ENCODE measurements at regions not wholly inside any gene's neighbourhood (a gene's known extent, or its start where the extent isn't known, plus 50 kb on each side); places are given as distances from the start of the nearest gene placed in this dataset.

DNA sequence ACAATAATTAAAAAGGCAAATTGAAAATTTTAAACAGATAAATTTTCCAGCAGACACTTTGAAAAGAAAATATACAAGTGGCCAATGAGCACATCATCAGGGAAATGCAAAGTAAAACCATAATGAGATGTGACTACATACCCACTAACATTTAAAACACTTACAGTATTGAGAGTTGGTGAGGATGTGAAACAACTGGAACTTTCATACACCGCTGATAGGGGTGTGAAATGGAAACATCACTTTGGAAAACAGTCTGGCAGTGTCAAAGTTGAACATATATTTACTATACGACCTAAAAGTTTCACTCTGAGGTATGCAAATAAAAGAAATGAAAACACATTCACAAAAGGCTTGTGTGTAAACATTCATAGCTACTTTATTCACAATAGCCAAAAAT, 94.0 kb upstream of the GNAO1 start:
- TF ChIP-seq, protein P1, sequence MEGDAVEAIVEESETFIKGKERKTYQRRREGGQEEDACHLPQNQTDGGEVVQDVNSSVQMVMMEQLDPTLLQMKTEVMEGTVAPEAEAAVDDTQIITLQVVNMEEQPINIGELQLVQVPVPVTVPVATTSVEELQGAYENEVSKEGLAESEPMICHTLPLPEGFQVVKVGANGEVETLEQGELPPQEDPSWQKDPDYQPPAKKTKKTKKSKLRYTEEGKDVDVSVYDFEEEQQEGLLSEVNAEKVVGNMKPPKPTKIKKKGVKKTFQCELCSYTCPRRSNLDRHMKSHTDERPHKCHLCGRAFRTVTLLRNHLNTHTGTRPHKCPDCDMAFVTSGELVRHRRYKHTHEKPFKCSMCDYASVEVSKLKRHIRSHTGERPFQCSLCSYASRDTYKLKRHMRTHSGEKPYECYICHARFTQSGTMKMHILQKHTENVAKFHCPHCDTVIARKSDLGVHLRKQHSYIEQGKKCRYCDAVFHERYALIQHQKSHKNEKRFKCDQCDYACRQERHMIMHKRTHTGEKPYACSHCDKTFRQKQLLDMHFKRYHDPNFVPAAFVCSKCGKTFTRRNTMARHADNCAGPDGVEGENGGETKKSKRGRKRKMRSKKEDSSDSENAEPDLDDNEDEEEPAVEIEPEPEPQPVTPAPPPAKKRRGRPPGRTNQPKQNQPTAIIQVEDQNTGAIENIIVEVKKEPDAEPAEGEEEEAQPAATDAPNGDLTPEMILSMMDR (conservative IDR thresholded peaks at IDR 0.05; ENCODE audit: low read depth, low read length), result no peak
- H3K4me3 ChIP-seq (ENCODE audit: low read length), result no peak overlapping the region
- DNase-seq (ENCODE audit: low read depth), result no peak

DNA sequence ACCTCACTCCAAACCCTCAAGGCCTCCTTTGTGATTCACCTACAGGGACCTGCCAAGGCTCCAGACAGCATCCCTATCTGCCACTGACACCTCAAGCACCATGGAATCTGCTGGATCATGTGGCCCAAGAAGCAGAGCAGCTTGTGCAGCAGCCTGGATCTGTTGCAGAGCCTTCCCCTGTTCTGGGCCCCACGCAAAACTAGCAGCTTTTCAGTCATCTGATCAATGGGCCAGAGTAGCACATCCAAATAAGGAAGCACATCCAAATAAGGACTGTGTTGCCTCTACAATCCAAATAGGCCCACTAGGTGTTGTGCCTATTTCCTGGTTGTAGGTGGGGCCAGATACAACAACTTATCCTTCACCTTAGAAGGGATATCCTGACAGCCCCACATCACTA, 97.1 kb upstream of the GNAO1 start:
- H3K4me3 ChIP-seq (ENCODE audit: low read length), result no peak overlapping the region
- TF ChIP-seq, protein P1 (conservative IDR thresholded peaks at IDR 0.05; ENCODE audit: low read depth, low read length), result no peak
- no peak for DNase-seq (ENCODE audit: low read depth)

DNA sequence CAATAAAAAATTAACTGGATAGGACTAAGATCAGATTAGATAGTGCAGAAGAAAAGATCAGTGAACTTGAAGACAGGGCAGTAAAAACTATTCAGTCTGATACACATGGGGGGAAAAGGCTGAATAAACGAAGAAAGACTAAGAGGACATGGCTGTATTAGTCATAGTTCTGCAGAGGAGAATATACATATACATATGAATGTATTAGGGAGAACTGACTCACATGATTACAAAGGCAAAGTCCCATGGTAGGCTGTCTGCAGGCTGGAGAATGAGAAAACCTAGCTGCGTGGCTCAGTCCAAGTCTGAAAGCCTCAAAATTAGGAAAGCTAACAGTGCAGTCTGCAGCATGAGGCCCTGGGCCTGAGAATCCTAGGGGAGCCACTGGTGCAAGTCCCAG, 98.2 kb upstream of the GNAO1 start:
- TF ChIP-seq, protein P1 (conservative IDR thresholded peaks at IDR 0.05; ENCODE audit: low read depth, low read length), result no peak
- H3K4me3 ChIP-seq (ENCODE audit: low read length), result no peak overlapping the region
- no peak for DNase-seq (ENCODE audit: low read depth)

DNA sequence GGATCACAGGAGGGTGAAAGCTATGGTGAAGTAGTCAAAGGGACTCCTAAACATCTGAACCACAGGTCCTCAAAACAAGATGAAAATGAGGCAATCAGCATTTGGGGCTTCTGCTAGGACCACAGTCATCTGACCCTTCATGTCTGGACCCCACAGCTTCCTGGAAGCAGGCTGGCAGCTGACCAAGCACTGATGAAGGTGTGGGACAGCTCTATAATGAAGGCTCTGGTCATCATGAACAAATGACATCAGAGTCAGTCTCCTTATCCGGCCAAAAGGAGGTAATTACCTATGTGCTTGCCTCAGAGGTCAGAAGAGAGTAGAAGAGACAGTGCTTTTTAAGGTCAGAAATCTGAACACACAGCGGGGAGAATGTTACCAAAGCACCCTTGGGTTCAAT, 101.2 kb upstream of the GNAO1 start:
- no peak for DNase-seq (ENCODE audit: low read depth)
- H3K4me3 ChIP-seq (ENCODE audit: low read length), result no peak overlapping the region
- TF ChIP-seq, protein P1 (conservative IDR thresholded peaks at IDR 0.05; ENCODE audit: low read depth, low read length), result no peak

DNA sequence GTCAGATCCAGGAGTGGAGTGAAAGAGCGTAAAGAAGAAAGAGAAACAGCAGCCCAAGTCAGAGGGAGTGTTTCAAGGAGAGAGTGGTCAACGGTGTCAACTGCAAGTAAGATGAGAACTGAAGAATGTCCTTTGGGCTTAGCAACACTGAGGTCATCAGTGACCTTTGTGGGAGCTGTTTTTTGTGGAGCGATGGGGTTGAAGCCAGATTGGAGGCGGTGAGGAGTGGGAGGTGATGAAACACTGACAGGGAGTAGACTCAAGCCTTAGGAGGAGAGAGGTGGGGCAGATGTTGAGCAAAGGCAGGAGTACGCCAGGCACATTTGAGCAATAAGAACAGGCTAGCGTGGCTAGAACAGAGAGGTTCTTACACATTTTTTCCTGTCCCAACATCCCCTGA, 103.7 kb upstream of the GNAO1 start:
- DNase-seq (ENCODE audit: low read depth), result no peak
- TF ChIP-seq, protein P1 (conservative IDR thresholded peaks at IDR 0.05; ENCODE audit: low read depth, low read length), result no peak
- H3K4me3 ChIP-seq (ENCODE audit: low read length), result no peak overlapping the region

DNA sequence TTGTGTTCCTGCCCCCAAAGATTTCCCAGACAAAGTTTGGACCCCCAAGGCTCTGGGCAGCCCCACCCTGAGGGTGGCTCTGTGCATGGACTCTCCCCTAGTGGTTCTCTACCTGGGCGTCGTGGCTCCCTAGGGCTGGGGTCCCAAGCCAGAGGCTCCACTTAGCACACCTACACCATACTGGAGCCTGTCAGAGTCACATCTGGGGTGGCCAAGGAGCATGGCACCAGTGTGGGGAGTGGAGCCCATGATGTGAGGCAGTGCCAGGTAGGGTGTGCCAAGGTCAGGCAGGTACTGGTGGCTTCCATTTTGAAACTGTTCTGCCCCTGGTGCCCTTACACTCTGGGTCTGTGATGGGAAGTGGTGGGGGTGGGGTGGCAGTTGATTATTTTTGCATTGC, 109.9 kb upstream of the GNAO1 start:
- TF ChIP-seq, protein P1 (conservative IDR thresholded peaks at IDR 0.05; ENCODE audit: low read depth, low read length), result no peak
- no peak overlapping the region for H3K4me3 ChIP-seq (ENCODE audit: low read length)
- DNase-seq (ENCODE audit: low read depth), result no peak

DNA sequence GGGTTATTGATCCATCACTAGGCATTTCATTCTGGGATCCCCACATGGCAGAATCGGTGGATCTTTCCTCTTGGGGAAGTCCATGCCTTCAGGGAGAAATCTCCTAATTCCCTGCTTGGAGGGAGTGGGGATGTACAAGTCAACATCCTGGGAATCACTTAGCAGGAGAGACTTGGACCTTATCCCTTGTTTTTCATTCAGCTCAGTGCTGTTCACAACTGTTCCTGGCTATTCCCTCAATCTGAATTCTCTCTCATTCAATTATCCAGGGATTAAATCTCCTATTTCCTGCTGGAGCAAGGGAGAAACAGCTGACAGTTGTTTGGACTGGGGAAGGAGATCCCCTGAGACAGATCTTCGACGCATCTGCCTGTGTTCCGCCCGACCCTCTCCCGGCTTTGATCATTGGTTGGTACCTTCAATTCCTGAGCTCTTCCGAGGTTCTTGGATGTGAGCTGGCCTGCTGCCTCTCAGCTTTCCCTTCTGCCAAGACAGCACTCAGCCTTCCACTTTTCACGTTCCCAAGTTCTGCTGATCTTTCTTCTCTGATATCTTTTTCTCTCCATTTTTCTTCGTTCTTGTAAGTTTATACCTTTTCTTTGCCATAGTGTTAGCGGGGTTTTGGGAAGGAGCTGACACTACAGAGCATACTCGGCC, 115.4 kb upstream of the GNAO1 start:
- H3K4me3 ChIP-seq (ENCODE audit: low read length), result no peak overlapping the region
- TF ChIP-seq, protein P1 (conservative IDR thresholded peaks at IDR 0.05; ENCODE audit: low read depth, low read length), result no peak
- no peak for DNase-seq (ENCODE audit: low read depth)

Data from retinal pigment epithelial cell (primary cell).